SU-DHL-6 (cell line): ENCODE measurements at regions not wholly inside any gene's neighbourhood (a gene's known extent, or its start where the extent isn't known, plus 50 kb on each side); places are given as distances from the start of the nearest gene placed in this dataset.

Experiments
- CTCF ChIP-seq: fragments of 200-600 bp; sonication (generic); IDR thresholded peaks from one replicate; pipeline ENCODE4 v1.5.1; 2017; ENCODE audit warnings: antibody characterized with exemption, mild to moderate bottlenecking, low read length, moderate library complexity; ENCODE audit not compliant: insufficient read depth, poor library complexity, severe bottlenecking
- EZH2phosphoT487 ChIP-seq: fragments of 200-600 bp; sonication (generic), shearing (Covaris generic); conservative IDR thresholded peaks from 2 replicates; pipeline ENCODE4 v1.6.1; 2018; ENCODE audit warnings: mild to moderate bottlenecking, antibody characterized with exemption, low read length, moderate library complexity, mixed read lengths

GRCh38 chr2:121089166-121089510, 195.9 kb downstream of the TFCP2L1 start:
- TF ChIP-seq CTCF = no peak
- TF ChIP-seq EZH2phosphoT487 = no peak
